Endothelial cell of umbilical vein (primary cell): ENCODE measurements at regions not wholly inside any gene's neighbourhood (a gene's known extent, or its start where the extent isn't known, plus 50 kb on each side); places are given as distances from the start of the nearest gene placed in this dataset.

Experiments used
- EZH2 ChIP-seq: IDR thresholded peaks from 2 replicates; pipeline ENCODE4 v1.6.1; 2012; ENCODE audit warnings: borderline replicate concordance, low read depth, mild to moderate bottlenecking, moderate library complexity, low read length, inconsistent platforms; ENCODE audit not compliant: severe bottlenecking
- FOS ChIP-seq: IDR thresholded peaks from 2 replicates; pipeline ENCODE4 v1.6.1; 2011; ENCODE audit warnings: mild to moderate bottlenecking, low read length, moderate library complexity, borderline replicate concordance; ENCODE audit not compliant: insufficient read depth
- POLR2A ChIP-seq: IDR thresholded peaks from 2 replicates; pipeline ENCODE4 v1.6.1; 2012; ENCODE audit warnings: low read depth, mild to moderate bottlenecking, control low read depth, low read length
- POLR2AphosphoS5 ChIP-seq: IDR thresholded peaks from 2 replicates; pipeline ENCODE4 v1.6.1; 2012; ENCODE audit warnings: low read depth, mild to moderate bottlenecking, control low read depth, low read length, moderate library complexity; ENCODE audit not compliant: insufficient read depth
- TF ChIP-seq, protein P1 (sequence below), 2 donors: IDR thresholded peaks; 1 replicate in 1 of 2; 2 replicates in 1 of 2; pipeline ENCODE4 v1.5.1; 2011; ENCODE audit warnings: low read length in 2 of 2, mild to moderate bottlenecking in 2 of 2, moderate library complexity in 2 of 2, control low read depth in 1 of 2, inconsistent platforms in 1 of 2, low read depth in 1 of 2; ENCODE audit not compliant: insufficient read depth in 1 of 2; ENCODE audit errors: extremely low read depth in 1 of 2
- TF ChIP-seq, protein P2 (sequence below): IDR thresholded peaks from 2 replicates; pipeline ENCODE4 v1.6.1; 2011; ENCODE audit not compliant: insufficient read depth, insufficient read length

DNA sequence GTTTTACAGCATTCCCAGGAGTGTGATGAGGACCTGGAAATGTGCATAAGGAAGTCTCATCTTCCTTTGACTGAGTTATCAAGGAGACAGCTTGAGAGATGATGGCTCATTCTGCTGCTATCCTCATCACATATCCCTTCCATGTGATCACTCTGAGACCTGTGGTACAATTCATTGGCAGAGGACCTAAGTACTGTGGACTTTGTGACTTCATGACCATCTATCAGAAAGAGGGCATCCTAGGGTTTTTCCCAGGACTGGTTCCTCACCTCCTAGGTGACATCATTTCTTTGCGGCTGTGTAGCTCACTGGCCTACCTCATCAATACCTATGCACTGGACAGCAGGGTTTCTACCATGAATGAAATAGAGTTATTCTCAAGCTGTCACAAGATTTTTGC, 172.1 kb upstream of the PLEKHG7 start:
- TF ChIP-seq, protein P1, sequence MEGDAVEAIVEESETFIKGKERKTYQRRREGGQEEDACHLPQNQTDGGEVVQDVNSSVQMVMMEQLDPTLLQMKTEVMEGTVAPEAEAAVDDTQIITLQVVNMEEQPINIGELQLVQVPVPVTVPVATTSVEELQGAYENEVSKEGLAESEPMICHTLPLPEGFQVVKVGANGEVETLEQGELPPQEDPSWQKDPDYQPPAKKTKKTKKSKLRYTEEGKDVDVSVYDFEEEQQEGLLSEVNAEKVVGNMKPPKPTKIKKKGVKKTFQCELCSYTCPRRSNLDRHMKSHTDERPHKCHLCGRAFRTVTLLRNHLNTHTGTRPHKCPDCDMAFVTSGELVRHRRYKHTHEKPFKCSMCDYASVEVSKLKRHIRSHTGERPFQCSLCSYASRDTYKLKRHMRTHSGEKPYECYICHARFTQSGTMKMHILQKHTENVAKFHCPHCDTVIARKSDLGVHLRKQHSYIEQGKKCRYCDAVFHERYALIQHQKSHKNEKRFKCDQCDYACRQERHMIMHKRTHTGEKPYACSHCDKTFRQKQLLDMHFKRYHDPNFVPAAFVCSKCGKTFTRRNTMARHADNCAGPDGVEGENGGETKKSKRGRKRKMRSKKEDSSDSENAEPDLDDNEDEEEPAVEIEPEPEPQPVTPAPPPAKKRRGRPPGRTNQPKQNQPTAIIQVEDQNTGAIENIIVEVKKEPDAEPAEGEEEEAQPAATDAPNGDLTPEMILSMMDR (IDR thresholded peaks at IDR 0.05; ENCODE audit: extremely low read depth in 1 of 2, insufficient read depth in 1 of 2, low read depth in 1 of 2, low read length in 2 of 2) = no peak
- TF ChIP-seq, protein P2, sequence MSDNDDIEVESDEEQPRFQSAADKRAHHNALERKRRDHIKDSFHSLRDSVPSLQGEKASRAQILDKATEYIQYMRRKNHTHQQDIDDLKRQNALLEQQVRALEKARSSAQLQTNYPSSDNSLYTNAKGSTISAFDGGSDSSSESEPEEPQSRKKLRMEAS = no peak
- no peak for TF ChIP-seq EZH2
- TF ChIP-seq POLR2A = no peak
- TF ChIP-seq POLR2AphosphoS5 = no peak
- no peak for TF ChIP-seq FOS
